LHCN-M2 (cell line): ENCODE measurements at regions not wholly inside any gene's neighbourhood (a gene's known extent, or its start where the extent isn't known, plus 50 kb on each side); places are given as distances from the start of the nearest gene placed in this dataset.

Experiments
- DNase-seq: peaks from one replicate; pipeline ENCODE4 v3.0.0-alpha.2; 2012; ENCODE audit warnings: low read depth

DNA sequence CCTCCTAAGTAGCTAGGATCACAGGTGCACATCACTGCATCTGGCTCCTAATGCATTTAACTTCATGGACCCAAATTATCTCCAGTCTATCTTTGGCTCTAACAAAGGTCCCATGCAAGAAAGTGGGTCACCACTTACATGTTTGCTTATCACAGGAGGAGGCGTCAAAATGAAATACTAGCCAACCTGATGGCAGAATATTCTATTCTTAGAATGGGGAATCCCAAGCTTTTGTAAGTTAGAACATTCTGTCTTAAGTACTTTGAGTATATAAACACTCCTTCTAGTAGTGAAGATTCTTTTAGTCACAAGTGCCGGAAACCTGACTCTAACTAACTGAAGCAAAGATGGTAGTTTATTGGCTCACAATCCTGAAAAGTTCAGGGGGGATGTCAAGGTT is 72.0 kb upstream of the ADAMTS9 start:
- no peak for DNase-seq

DNA sequence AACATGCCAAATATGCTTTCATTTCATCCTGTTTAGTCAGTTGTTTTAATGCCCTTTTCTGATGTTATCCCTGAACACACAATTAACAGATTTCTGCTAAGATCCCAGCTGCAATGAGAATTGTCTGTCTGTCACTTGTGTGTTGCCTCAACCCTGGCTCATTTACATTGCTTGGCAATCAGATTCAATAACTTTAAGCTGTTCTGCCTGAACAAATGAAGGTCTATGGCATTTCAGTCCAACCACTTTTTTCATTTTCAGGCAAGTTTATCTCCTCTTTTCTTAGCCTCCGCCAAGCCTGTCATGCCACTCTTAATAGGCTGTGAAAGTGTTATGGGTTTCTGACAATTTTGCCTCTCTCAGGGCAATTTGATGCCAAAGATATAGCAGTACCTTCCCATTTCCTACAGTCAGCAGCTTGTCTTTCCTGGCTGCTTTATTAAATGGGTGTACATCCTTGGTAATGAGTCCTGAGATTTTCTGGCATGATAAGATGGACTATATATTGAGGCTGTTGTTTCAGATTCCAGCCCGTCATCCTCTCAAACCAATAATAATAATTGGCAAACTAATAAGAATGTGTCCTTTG is 68.7 kb upstream of the ADAMTS9 start:
- no peak for DNase-seq

DNA sequence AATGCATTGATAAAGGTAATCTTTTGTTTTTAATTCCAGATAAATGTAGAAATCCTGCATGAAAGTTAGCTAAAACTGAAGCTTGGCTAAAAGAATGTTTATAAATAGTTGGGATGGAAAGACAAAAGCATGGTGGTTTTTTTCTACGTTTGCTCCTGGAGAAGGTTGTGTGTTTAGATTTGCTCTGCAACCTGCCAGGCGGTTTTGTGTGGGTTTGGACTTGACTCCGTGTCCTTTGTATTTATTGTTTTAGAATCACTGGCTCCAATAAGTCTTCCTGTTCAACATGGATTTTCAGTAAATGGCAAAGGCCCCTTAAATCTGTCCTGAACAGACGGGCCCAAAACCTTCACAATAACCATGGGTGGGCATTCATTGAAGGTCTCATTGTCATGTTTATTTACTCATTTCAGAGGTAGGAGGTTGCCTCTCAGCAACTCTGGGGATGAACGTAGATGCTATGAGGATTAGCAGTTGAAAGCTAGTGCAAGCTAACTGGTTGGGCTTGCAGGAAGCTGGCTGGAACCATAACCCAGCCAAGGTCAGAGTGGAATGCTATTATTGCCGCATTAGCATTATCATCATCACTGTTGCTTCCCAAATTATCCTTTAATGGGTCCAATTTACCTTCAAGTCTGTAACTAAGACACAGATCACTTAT is 60.6 kb upstream of the ADAMTS9 start:
- DNase-seq = no peak

DNA sequence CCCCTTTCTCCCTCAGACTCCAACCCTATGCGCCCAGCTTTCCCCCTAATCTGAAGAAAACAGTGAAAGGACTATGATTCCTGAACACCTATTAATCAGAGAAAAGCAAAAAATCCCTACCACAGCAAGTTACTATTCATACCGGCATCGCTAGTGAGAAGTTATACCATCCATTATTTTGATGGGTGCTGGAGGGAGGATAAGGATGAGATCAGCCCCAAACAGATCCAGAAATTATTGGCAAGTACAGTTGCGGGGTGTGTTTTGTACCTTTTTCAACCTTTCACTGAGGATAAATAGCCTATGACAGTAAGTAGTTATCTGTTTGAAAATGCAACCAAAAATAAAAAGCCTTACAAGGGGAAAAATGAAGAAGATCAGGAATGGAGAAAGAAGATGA is 59.9 kb upstream of the ADAMTS9 start:
- no peak for DNase-seq

DNA sequence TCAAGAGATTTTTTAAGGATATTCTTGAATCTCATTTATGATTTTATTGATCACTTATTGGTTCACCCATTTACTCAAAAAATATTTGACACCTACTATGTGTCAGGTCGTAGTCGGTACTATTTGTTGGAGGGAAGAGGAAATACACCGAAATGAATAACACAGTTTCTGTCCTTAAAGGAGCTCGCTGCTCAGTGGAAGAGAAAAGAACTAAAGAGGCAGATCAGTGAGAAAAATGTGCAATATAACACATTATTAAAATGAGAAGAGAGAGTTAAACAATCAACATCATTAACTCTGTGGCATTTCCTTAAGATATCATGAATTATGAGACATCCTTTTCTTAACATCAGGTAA is 56.1 kb upstream of the ADAMTS9 start:
- no peak for DNase-seq

DNA sequence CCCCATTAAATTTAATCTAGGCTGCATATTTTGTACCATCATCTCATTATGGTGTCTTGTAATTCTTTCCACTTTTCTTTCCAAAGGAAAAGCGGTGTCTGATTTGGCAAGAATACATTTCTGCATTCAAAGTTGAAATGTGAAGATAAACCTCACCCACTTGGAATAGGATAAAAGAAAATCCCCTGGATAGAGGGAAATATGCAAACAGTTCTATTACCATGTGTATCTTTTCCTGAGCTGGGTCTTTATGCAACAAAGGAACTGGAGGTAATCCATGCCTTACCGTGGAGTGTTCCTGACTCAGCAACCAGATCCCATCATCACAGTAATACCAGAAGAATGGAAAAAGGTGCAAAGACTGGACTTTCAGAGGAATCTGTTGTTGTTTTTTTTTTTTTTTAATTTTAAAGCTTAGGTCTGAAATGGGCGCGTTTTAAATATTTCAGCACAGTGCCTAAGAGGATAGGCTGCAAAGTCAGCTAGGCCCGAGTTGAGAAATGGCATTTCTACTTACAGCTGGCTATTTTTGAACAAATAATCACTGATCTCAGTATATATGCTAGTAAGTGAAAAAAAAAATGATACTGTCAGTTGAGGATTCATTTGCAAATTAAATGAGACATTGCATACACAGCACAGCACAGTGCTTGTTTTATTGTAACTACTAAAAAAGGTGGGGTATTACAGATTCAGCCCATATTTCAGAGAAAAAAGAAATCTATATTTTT is 55.5 kb upstream of the ADAMTS9 start:
- DNase-seq = no peak

DNA sequence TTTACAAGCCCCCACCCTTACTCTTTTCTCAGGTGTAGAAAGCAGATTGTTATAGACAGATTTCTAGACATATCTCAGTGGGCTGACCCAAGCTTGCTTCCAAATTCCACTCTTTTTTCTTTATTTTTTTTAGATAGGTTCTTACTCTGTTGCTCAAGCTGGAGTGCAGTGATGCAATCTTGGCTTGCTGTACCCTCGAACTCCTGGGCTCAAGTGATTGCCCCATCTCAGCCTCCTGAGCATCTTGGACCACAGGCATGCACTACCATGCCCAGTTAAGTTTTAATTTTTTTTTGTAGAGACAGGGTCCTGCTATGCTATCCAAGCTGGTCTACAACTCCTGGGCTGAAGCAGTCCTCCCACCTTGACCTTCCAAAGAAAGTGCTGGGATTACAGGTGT is 53.5 kb upstream of the ADAMTS9 start:
- DNase-seq = peak; percentile 5

DNA sequence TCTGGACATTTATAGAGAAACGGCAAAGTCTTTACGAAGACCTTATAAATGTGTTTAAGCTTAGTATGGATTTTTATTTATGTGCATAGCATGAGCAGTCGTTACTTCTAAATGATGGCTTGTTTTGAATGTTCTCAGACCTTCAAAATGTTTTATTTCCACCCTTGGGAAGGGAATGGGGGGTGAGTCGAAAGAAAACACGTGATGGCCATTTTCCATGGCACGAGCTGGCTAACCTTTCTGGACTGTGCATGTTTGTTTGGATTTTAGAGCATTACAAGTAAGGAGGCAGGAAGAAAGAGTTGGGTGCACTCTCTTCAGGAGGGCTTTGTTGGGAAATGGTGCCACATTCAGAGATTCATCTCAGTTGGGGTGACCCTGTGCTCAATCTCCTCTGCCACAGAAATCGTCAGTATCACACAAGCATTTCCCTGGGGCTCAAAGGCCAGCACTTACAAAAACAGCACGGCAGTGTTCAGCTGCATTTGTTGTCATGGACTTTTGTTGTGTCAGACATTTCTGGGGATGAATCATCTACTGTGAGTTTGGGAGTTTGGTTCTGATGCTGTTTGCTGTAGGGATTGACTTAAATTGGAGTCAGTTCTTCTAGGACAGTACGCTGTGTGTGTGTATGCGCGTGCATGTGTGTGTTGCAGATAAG is 52.3 kb upstream of the ADAMTS9 start:
- DNase-seq = peak; percentile 16
